Esophagus muscularis mucosa (tissue), 4 donors: ENCODE measurements at regions not wholly inside any gene's neighbourhood (a gene's known extent, or its start where the extent isn't known, plus 50 kb on each side); places are given as distances from the start of the nearest gene placed in this dataset.
A peak's percentile ranks its signal among the peaks of the same experiment; 100 is the strongest.

ENCODE experiments used
- DNase-seq: peaks from one replicate; pipeline ENCODE4 v3.0.0-alpha.2; 2017; ENCODE audit errors: extremely low spot score
- H3K27ac ChIP-seq, 4 donors: fragments of 200-600 bp; sonication (generic); replicated peaks in 1 of 4; 1 replicate in 3 of 4; 2 replicates in 1 of 4; pipeline ENCODE4 v1.5.1; 2016 to 2019; ENCODE audit warnings: mild to moderate bottlenecking in 1 of 4
- H3K27me3 ChIP-seq, 4 donors: fragments of 200-600 bp; sonication (generic); one replicate each; pipeline versions ENCODE4 v1.5.1 to v1.6.0; 2016 to 2019
- H3K36me3 ChIP-seq, 4 donors: fragments of 200-600 bp; sonication (generic); one replicate each; pipeline ENCODE4 v1.5.1; 2016 to 2019
- H3K4me1 ChIP-seq, 4 donors: fragments of 200-600 bp; sonication (generic); one replicate each; pipeline ENCODE4 v1.5.1; 2016 to 2019
- H3K4me3 ChIP-seq, 4 donors: fragments of 200-600 bp; sonication (generic); 1 replicate in 2 of 4; 2 replicates in 2 of 4; pipeline ENCODE4 v1.5.1; 2016 to 2019; ENCODE audit warnings: mild to moderate bottlenecking in 4 of 4, moderate library complexity in 1 of 4
- H3K9me3 ChIP-seq, 4 donors: fragments of 200-600 bp; sonication (generic); 1 replicate in 3 of 4; 2 replicates in 1 of 4; pipeline ENCODE4 v1.5.1; 2016 to 2019
- EP300 ChIP-seq: sonication (generic); formaldehyde crosslinking; IDR thresholded peaks from one replicate; pipeline ENCODE4 v1.6.1; 2017; ENCODE audit warnings: antibody characterized with exemption
- POLR2A ChIP-seq: fragments of 450-650 bp; IDR thresholded peaks from one replicate; pipeline ENCODE4 v1.6.1; 2017; ENCODE audit warnings: antibody characterized with exemption, moderate library complexity, mild to moderate bottlenecking, low read depth
- POLR2AphosphoS5 ChIP-seq, 2 donors: sonication (generic); formaldehyde crosslinking; IDR thresholded peaks; one replicate each; pipeline ENCODE4 v1.6.1; 2017; ENCODE audit warnings: antibody characterized with exemption in 2 of 2
- WGBS: methylation state at CpG from one replicate; pipeline ENCODE4 v1.1.5; 2018; 5-methylcytosine and 5-hydroxymethylcytosine counted together
- intact Hi-C: fragments of 100-400 bp; cut with DNase I; formaldehyde crosslinking; loops from one replicate; pipeline ENCODE4 v1.15.1; 2023
- TF ChIP-seq, protein P1 (sequence below), 3 experiments: fragments of 200-600 bp in 2 of 3; fragments of 450-650 bp in 1 of 3; sonication (generic) in 2 of 3; IDR thresholded peaks; one replicate each; pipeline ENCODE4 v1.5.1; 2017 to 2019; ENCODE audit warnings: antibody characterized with exemption in 3 of 3, mild to moderate bottlenecking in 2 of 3, moderate library complexity in 1 of 3

GRCh38 chr20:41784209-41784958 is 166.2 kb upstream of the CHD6 start:
- no peaks in the 10 kb centered on the region for H3K36me3 ChIP-seq
- H3K9me3 ChIP-seq = no peaks in the 10 kb centered on the region
- peaks cover 0 to 10% (median 0%) of the 10 kb centered on the region in 4 donors for H3K27me3 ChIP-seq
- no peak for TF ChIP-seq POLR2AphosphoS5 (IDR thresholded peaks at IDR 0.05)
- TF ChIP-seq, protein P1, sequence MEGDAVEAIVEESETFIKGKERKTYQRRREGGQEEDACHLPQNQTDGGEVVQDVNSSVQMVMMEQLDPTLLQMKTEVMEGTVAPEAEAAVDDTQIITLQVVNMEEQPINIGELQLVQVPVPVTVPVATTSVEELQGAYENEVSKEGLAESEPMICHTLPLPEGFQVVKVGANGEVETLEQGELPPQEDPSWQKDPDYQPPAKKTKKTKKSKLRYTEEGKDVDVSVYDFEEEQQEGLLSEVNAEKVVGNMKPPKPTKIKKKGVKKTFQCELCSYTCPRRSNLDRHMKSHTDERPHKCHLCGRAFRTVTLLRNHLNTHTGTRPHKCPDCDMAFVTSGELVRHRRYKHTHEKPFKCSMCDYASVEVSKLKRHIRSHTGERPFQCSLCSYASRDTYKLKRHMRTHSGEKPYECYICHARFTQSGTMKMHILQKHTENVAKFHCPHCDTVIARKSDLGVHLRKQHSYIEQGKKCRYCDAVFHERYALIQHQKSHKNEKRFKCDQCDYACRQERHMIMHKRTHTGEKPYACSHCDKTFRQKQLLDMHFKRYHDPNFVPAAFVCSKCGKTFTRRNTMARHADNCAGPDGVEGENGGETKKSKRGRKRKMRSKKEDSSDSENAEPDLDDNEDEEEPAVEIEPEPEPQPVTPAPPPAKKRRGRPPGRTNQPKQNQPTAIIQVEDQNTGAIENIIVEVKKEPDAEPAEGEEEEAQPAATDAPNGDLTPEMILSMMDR (IDR thresholded peaks at IDR 0.05) = no peak
- TF ChIP-seq EP300 = no peak
- no peak for TF ChIP-seq POLR2A
- H3K4me1 ChIP-seq = no peaks in the 10 kb centered on the region
- intact Hi-C loops = no loop called here
- DNase-seq = peak; percentile 53
- H3K4me3 ChIP-seq = no peak overlapping the region
- WGBS = 51% methylated on average over 5 of the region's 5 CpGs
- H3K27ac ChIP-seq = no peak overlapping the region

- TF ChIP-seq, protein P1 (IDR thresholded peaks at IDR 0.05) = no peak
- no peak for TF ChIP-seq POLR2AphosphoS5 (IDR thresholded peaks at IDR 0.05)
- no peak for TF ChIP-seq POLR2A
- no peak for TF ChIP-seq EP300
- Histone ChIP-seq H3K27ac (no peak overlapping the region), H3K9me3 (no peaks in the 10 kb centered on the region), H3K4me1 (no peaks in the 10 kb centered on the region), H3K4me3 (no peak overlapping the region), H3K36me3 (no peaks in the 10 kb centered on the region), H3K27me3 (peaks cover 0 to 11% (median 0%) of the 10 kb centered on the region in 4 donors)
- peak; percentile 21 for DNase-seq
- WGBS = 77% methylated on average over 7 of the region's 7 CpGs
- intact Hi-C loops = no loop called here
These were observed 165.4 kb upstream of the CHD6 start for GRCh38 chr20:41783423-41784208.

GRCh38 chr20:41782730-41783406 is 164.7 kb upstream of the CHD6 start:
- Histone ChIP-seq H3K36me3 (no peaks in the 10 kb centered on the region), H3K4me1 (no peaks in the 10 kb centered on the region), H3K4me3 (no peak overlapping the region), H3K27me3 (peaks cover 0 to 14% (median 0%) of the 10 kb centered on the region in 4 donors), H3K9me3 (no peaks in the 10 kb centered on the region), H3K27ac (no peak overlapping the region)
- intact Hi-C loops = no loop called here
- TF ChIP-seq, protein P1 (IDR thresholded peaks at IDR 0.05) = no peak
- TF ChIP-seq POLR2A (no peak), EP300 (no peak), POLR2AphosphoS5 (IDR thresholded peaks at IDR 0.05) (no peak)
- DNase-seq = peak; percentile 57
- WGBS = 67% methylated on average over 3 of the region's 3 CpGs

GRCh38 chr20:41782255-41782654 is 164.1 kb upstream of the CHD6 start:
- WGBS = 72% methylated on average over 3 of the region's 3 CpGs
- Histone ChIP-seq H3K36me3 (no peaks in the 10 kb centered on the region), H3K4me3 (no peak overlapping the region), H3K9me3 (no peaks in the 10 kb centered on the region), H3K27me3 (peaks cover 0 to 14% (median 0%) of the 10 kb centered on the region in 4 donors), H3K4me1 (no peaks in the 10 kb centered on the region), H3K27ac (no peak overlapping the region)
- no peak for TF ChIP-seq POLR2A
- TF ChIP-seq EP300 = no peak
- TF ChIP-seq, protein P1 (IDR thresholded peaks at IDR 0.05) = no peak
- no peak for TF ChIP-seq POLR2AphosphoS5 (IDR thresholded peaks at IDR 0.05)
- DNase-seq = peak; percentile 53
- intact Hi-C loops = no loop called here
